ENCODE measurements at regions not wholly inside any gene's neighbourhood (a gene's known extent, or its start where the extent isn't known, plus 50 kb on each side); places are given as distances from the start of the nearest gene placed in this dataset.

DNA sequence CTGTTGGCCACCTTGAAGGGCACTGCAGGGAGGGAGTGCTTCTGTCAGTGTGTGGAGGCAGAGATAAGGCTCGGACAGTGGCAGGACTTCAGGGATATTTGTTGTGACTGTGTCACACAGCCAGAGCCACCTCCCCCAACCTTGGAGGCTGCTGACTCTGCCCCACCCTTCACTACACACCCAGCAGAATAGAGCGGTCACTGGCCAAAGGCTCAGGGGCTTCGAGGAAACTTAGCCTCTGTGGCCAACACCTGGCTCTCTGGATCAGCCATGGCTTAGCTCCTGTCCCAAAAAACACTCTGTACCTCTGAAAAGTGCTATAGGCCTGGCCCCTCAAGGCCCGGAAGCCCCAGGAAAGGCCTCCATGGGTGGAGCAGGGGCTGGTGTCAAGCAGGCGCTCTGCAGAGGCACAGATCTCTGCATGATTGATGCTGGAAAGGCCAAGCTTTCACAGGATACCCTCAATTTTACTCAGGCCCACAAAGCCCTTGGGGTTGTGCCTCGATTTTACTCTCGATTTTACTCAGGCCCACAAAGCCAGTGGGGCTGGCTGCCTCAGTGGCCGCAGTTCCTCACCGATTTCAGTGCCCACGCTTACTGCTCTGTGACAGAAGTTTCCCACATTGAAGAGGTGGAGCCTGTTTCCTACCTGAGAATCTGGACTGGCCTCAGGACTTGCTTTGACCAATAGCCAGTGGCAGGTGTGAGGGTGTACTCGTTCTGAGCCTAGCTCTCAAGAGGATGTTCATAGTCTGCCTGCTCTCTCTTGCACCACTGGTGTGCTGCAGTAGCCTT, 113.2 kb upstream of the GPR26 start:
- ATAC-seq (ENCODE audit: low read depth) (no peak), DNase-seq (ENCODE audit: low spot score) (no peak)
- no peaks in the 10 kb centered on the region for H3K9me3 ChIP-seq (ENCODE audit: severe bottlenecking)
- TF ChIP-seq, protein P1, sequence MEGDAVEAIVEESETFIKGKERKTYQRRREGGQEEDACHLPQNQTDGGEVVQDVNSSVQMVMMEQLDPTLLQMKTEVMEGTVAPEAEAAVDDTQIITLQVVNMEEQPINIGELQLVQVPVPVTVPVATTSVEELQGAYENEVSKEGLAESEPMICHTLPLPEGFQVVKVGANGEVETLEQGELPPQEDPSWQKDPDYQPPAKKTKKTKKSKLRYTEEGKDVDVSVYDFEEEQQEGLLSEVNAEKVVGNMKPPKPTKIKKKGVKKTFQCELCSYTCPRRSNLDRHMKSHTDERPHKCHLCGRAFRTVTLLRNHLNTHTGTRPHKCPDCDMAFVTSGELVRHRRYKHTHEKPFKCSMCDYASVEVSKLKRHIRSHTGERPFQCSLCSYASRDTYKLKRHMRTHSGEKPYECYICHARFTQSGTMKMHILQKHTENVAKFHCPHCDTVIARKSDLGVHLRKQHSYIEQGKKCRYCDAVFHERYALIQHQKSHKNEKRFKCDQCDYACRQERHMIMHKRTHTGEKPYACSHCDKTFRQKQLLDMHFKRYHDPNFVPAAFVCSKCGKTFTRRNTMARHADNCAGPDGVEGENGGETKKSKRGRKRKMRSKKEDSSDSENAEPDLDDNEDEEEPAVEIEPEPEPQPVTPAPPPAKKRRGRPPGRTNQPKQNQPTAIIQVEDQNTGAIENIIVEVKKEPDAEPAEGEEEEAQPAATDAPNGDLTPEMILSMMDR (IDR thresholded peaks at IDR 0.05; ENCODE audit: poor library complexity, severe bottlenecking), result no peak
- no peak overlapping the region for H3K27ac ChIP-seq (ENCODE audit: poor library complexity, severe bottlenecking)
- H3K27me3 ChIP-seq (ENCODE audit: insufficient read depth, poor library complexity, severe bottlenecking), result peaks cover 14% of the 10 kb centered on the region
- H3K36me3 ChIP-seq (ENCODE audit: low read depth), result no peaks in the 10 kb centered on the region
- H3K4me3 ChIP-seq (ENCODE audit: severe bottlenecking), result no peak overlapping the region
- H3K4me1 ChIP-seq (ENCODE audit: insufficient read depth, poor library complexity, severe bottlenecking), result no peaks in the 10 kb centered on the region

DNA sequence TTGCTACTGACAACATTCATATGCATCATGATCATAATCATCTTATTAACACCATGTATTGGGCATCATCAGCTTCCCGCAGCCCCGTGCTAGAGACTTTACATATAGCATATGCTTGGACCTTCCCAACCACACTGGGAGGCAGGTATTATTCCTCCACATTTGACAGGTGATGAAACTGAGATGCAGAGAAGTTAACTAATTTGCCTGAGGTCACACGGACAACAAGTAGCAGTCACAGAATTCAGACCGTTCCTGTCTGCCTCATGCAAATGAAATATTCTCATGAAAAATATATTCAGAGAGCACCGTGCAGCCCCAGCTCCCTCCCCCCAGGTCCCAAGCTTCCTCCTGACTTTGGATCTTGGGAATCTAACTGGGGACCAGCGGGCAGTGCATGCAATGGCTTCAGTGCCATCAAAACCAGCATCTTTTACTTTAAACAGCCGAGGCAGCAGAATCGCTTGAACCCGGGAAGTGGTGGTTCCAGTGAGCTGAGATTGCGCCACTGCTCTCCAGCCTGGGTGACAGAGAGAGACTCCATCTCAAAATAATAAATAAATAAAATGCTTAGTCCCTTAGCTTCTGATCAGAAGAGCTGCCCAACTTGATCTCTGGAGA, 112.2 kb upstream of the GPR26 start:
- ATAC-seq (ENCODE audit: low read depth), result no peak
- Histone ChIP-seq H3K4me3 (ENCODE audit: severe bottlenecking) (no peak overlapping the region), H3K36me3 (ENCODE audit: low read depth) (no peaks in the 10 kb centered on the region), H3K9me3 (ENCODE audit: severe bottlenecking) (no peaks in the 10 kb centered on the region), H3K4me1 (ENCODE audit: insufficient read depth, poor library complexity, severe bottlenecking) (no peaks in the 10 kb centered on the region), H3K27me3 (ENCODE audit: insufficient read depth, poor library complexity, severe bottlenecking) (peaks cover 14% of the 10 kb centered on the region), H3K27ac (ENCODE audit: poor library complexity, severe bottlenecking) (no peak overlapping the region)
- DNase-seq (ENCODE audit: low spot score), result no peak
- TF ChIP-seq, protein P1 (IDR thresholded peaks at IDR 0.05; ENCODE audit: poor library complexity, severe bottlenecking), result no peak

DNA sequence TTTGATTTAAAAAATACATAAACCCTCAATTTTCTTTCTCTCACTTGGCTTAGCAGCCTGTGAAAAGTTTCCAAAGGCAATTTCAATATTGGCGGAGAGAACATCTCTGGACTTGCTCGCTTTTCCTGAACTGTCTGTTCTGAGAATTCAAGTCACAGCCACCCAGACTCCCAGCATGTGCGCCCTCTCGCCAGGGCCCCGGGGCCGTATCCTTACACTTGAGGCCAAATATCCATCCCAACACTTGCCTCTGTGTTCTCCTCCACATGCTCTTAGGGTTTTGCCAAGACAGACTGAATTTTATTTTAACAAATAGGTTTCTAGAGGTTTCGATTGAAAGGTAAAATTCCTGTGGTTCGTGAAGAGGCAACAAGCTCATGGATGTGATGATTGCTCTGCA, 111.5 kb upstream of the GPR26 start:
- DNase-seq (ENCODE audit: low spot score) (no peak), ATAC-seq (ENCODE audit: low read depth) (no peak)
- TF ChIP-seq, protein P1 (IDR thresholded peaks at IDR 0.05; ENCODE audit: poor library complexity, severe bottlenecking), result no peak
- Histone ChIP-seq H3K27me3 (ENCODE audit: insufficient read depth, poor library complexity, severe bottlenecking) (peaks cover 14% of the 10 kb centered on the region), H3K27ac (ENCODE audit: poor library complexity, severe bottlenecking) (no peak overlapping the region), H3K4me3 (ENCODE audit: severe bottlenecking) (no peak overlapping the region), H3K9me3 (ENCODE audit: severe bottlenecking) (no peaks in the 10 kb centered on the region), H3K36me3 (ENCODE audit: low read depth) (no peaks in the 10 kb centered on the region), H3K4me1 (ENCODE audit: insufficient read depth, poor library complexity, severe bottlenecking) (no peaks in the 10 kb centered on the region)

- no peaks in the 10 kb centered on the region for H3K9me3 ChIP-seq (ENCODE audit: severe bottlenecking)
- no peak for ATAC-seq (ENCODE audit: low read depth)
- H3K4me1 ChIP-seq (ENCODE audit: insufficient read depth, poor library complexity, severe bottlenecking), result no peaks in the 10 kb centered on the region
- no peaks in the 10 kb centered on the region for H3K36me3 ChIP-seq (ENCODE audit: low read depth)
- TF ChIP-seq, protein P1 (IDR thresholded peaks at IDR 0.05; ENCODE audit: poor library complexity, severe bottlenecking), result no peak
- no peak overlapping the region for H3K4me3 ChIP-seq (ENCODE audit: severe bottlenecking)
- no peak overlapping the region for H3K27ac ChIP-seq (ENCODE audit: poor library complexity, severe bottlenecking)
- H3K27me3 ChIP-seq (ENCODE audit: insufficient read depth, poor library complexity, severe bottlenecking), result peaks cover 14% of the 10 kb centered on the region
- DNase-seq (ENCODE audit: low spot score), result no peak
Measured at GRCh38 chr10:123555616-123556015, 110.5 kb upstream of the GPR26 start.

DNA sequence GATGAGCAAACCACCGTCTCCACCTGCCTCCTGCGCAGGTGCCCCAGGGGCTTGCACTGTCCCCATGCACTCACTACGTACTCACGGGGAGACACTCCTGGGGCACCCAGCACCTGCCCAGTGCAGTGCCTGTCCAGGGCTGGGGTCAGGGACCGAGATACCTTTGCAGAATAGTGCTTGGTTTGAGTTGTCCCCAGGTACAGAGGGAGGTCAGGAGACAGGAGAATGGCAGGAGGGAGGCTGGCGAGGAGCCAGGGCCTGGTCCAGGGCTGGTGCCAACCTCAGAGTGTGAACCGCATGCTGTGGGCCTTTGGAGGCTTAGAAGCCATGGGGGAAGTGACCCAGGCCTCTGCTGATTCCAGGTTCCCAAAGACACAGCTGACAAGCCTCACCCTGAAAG, 110.1 kb upstream of the GPR26 start:
- no peaks in the 10 kb centered on the region for H3K4me1 ChIP-seq (ENCODE audit: insufficient read depth, poor library complexity, severe bottlenecking)
- TF ChIP-seq, protein P1 (IDR thresholded peaks at IDR 0.05; ENCODE audit: poor library complexity, severe bottlenecking), result no peak

More for the DNA sequence above, 110.1 kb upstream of the GPR26 start:
- Histone ChIP-seq H3K27ac (ENCODE audit: poor library complexity, severe bottlenecking) (no peak overlapping the region), H3K27me3 (ENCODE audit: insufficient read depth, poor library complexity, severe bottlenecking) (peaks cover 14% of the 10 kb centered on the region), H3K4me3 (ENCODE audit: severe bottlenecking) (no peak overlapping the region), H3K36me3 (ENCODE audit: low read depth) (no peaks in the 10 kb centered on the region), H3K9me3 (ENCODE audit: severe bottlenecking) (no peaks in the 10 kb centered on the region)
- ATAC-seq (ENCODE audit: low read depth) (no peak), DNase-seq (ENCODE audit: low spot score) (no peak)
